ENCODE measurements at regions not wholly inside any gene's neighbourhood (a gene's known extent, or its start where the extent isn't known, plus 50 kb on each side); places are given as distances from the start of the nearest gene placed in this dataset.

DNA sequence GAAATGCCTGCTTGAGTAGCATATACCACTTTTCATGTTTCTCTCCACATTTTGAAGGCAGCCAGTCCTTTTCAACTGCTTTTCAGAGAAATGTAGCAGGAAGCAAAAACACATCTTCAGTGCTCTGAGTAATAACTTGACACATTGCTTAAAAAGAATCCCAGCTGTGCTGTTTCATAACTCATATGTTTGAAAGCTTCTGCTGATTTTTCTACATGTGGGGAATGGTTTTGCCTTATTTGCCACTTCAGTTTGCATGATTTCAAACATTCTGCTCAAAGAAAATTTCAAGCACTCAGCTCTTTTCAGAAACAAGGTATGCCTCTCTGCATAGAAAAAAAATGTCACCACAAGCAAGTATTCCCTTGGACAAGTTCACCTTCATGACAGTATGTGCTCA lies 732.8 kb downstream of the POM121L12 start:
- TF ChIP-seq POLR2A (IDR thresholded peaks at IDR 0.05): no peak
- TF ChIP-seq, protein P1, sequence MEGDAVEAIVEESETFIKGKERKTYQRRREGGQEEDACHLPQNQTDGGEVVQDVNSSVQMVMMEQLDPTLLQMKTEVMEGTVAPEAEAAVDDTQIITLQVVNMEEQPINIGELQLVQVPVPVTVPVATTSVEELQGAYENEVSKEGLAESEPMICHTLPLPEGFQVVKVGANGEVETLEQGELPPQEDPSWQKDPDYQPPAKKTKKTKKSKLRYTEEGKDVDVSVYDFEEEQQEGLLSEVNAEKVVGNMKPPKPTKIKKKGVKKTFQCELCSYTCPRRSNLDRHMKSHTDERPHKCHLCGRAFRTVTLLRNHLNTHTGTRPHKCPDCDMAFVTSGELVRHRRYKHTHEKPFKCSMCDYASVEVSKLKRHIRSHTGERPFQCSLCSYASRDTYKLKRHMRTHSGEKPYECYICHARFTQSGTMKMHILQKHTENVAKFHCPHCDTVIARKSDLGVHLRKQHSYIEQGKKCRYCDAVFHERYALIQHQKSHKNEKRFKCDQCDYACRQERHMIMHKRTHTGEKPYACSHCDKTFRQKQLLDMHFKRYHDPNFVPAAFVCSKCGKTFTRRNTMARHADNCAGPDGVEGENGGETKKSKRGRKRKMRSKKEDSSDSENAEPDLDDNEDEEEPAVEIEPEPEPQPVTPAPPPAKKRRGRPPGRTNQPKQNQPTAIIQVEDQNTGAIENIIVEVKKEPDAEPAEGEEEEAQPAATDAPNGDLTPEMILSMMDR (IDR thresholded peaks at IDR 0.05): no peak

Data from adrenal gland (tissue), 5 donors.